Tibial nerve (tissue), 4 donors: ENCODE measurements at regions not wholly inside any gene's neighbourhood (a gene's known extent, or its start where the extent isn't known, plus 50 kb on each side); places are given as distances from the start of the nearest gene placed in this dataset.

Experiments
- DNase-seq, 2 donors: peaks; one replicate each; pipeline ENCODE4 v3.0.0-alpha.2; 2019; ENCODE audit warnings: low spot score in 2 of 2
- H3K27ac ChIP-seq, 4 donors: fragments of 200-600 bp; sonication (generic) in 3 of 4; one replicate each; pipeline ENCODE4 v1.5.1; 2017 to 2019; ENCODE audit warnings: mild to moderate bottlenecking in 1 of 4
- H3K27me3 ChIP-seq, 2 donors: fragments of 200-600 bp; sonication (generic) in 1 of 2; one replicate each; pipeline versions ENCODE4 v1.5.1 to v1.6.0; 2017 to 2019
- H3K36me3 ChIP-seq, 3 donors: fragments of 200-600 bp; sonication (generic); one replicate each; pipeline ENCODE4 v1.5.1; 2018 to 2019
- H3K4me1 ChIP-seq, 4 donors: fragments of 200-600 bp; sonication (generic) in 3 of 4; one replicate each; pipeline ENCODE4 v1.5.1; 2017 to 2019
- H3K4me3 ChIP-seq, 4 donors: fragments of 200-600 bp; sonication (generic) in 3 of 4; one replicate each; pipeline ENCODE4 v1.5.1; 2017 to 2019; ENCODE audit warnings: mild to moderate bottlenecking in 1 of 4, moderate library complexity in 1 of 4
- H3K9me3 ChIP-seq, 4 donors: fragments of 200-600 bp; sonication (generic) in 3 of 4; one replicate each; pipeline ENCODE4 v1.5.1; 2017 to 2019
- CTCF ChIP-seq, 5 experiments: fragments of 200-600 bp in 3 of 5; fragments of 450-650 bp in 2 of 5; sonication (generic) in 3 of 5; IDR thresholded peaks; one replicate each; pipeline ENCODE4 v1.5.1; 2016 to 2019; ENCODE audit warnings: antibody characterized with exemption in 5 of 5, mild to moderate bottlenecking in 3 of 5, moderate library complexity in 2 of 5
- EP300 ChIP-seq, 2 donors: sonication (generic); formaldehyde crosslinking; IDR thresholded peaks; one replicate each; pipeline ENCODE4 v1.6.1; 2017; ENCODE audit warnings: antibody characterized with exemption in 2 of 2, mild to moderate bottlenecking in 1 of 2
- POLR2A ChIP-seq, 2 donors: fragments of 450-650 bp; IDR thresholded peaks; one replicate each; pipeline ENCODE4 v1.6.1; 2017; ENCODE audit warnings: antibody characterized with exemption in 2 of 2, mild to moderate bottlenecking in 2 of 2, moderate library complexity in 2 of 2
- WGBS, 2 donors: methylation state at CpG; one replicate each; pipeline ENCODE4 v1.1.5; 2018; 5-methylcytosine and 5-hydroxymethylcytosine counted together

- H3K4me3 ChIP-seq = no peak overlapping the region
- H3K27me3 ChIP-seq = no peaks in the 10 kb centered on the region
- DNase-seq = no peak
- no peaks in the 10 kb centered on the region for H3K4me1 ChIP-seq
- no peaks in the 10 kb centered on the region for H3K9me3 ChIP-seq
- WGBS, 2 donors = 64 to 74% methylated on average over 2 of the region's 2 CpGs
- TF ChIP-seq CTCF (IDR thresholded peaks at IDR 0.05) (no peak), EP300 (IDR thresholded peaks at IDR 0.05) (no peak), POLR2A (IDR thresholded peaks at IDR 0.05) (no peak)
- H3K36me3 ChIP-seq = no peaks in the 10 kb centered on the region
- H3K27ac ChIP-seq = no peak overlapping the region
Observed at GRCh38 chr11:82009133-82009532, 724.5 kb downstream of the FAM181B start.

GRCh38 chr11:82007521-82007920 lies 726.1 kb downstream of the FAM181B start:
- H3K4me3 ChIP-seq = no peak overlapping the region
- DNase-seq = no peak
- H3K36me3 ChIP-seq = no peaks in the 10 kb centered on the region
- no peak for TF ChIP-seq EP300 (IDR thresholded peaks at IDR 0.05)
- no peak for TF ChIP-seq POLR2A (IDR thresholded peaks at IDR 0.05)
- TF ChIP-seq CTCF (IDR thresholded peaks at IDR 0.05) = no peak
- WGBS, 2 donors = 40 to 42% methylated on average over 6 of the region's 6 CpGs
- no peak overlapping the region for H3K27ac ChIP-seq
- H3K4me1 ChIP-seq = no peaks in the 10 kb centered on the region
- H3K27me3 ChIP-seq = no peaks in the 10 kb centered on the region
- no peaks in the 10 kb centered on the region for H3K9me3 ChIP-seq

- 86 to 87% methylated on average over 4 of the region's 4 CpGs for WGBS, 2 donors
- no peak for DNase-seq
- H3K4me1 ChIP-seq = no peaks in the 10 kb centered on the region
- no peaks in the 10 kb centered on the region for H3K9me3 ChIP-seq
- H3K27me3 ChIP-seq = no peaks in the 10 kb centered on the region
- no peaks in the 10 kb centered on the region for H3K36me3 ChIP-seq
- TF ChIP-seq EP300 (IDR thresholded peaks at IDR 0.05) = no peak
- TF ChIP-seq CTCF (IDR thresholded peaks at IDR 0.05) = no peak
- no peak for TF ChIP-seq POLR2A (IDR thresholded peaks at IDR 0.05)
- H3K4me3 ChIP-seq = no peak overlapping the region
- no peak overlapping the region for H3K27ac ChIP-seq
Observed at GRCh38 chr11:82004537-82005213, 729.0 kb downstream of the FAM181B start.

GRCh38 chr11:82003671-82004515 lies 729.8 kb downstream of the FAM181B start:
- no peaks in the 10 kb centered on the region for H3K9me3 ChIP-seq
- DNase-seq = no peak
- H3K27ac ChIP-seq = no peak overlapping the region
- H3K27me3 ChIP-seq = no peaks in the 10 kb centered on the region
- no peaks in the 10 kb centered on the region for H3K36me3 ChIP-seq
- H3K4me1 ChIP-seq = no peaks in the 10 kb centered on the region
- no peak overlapping the region for H3K4me3 ChIP-seq
- WGBS, 2 donors = 57 to 75% methylated on average over 7 of the region's 7 CpGs
- TF ChIP-seq CTCF (IDR thresholded peaks at IDR 0.05) (no peak), EP300 (IDR thresholded peaks at IDR 0.05) (no peak), POLR2A (IDR thresholded peaks at IDR 0.05) (no peak)

GRCh38 chr11:82003024-82003423 lies 730.6 kb downstream of the FAM181B start:
- Histone ChIP-seq H3K27ac (no peak overlapping the region), H3K4me1 (no peaks in the 10 kb centered on the region), H3K9me3 (no peaks in the 10 kb centered on the region), H3K36me3 (no peaks in the 10 kb centered on the region), H3K27me3 (no peaks in the 10 kb centered on the region), H3K4me3 (no peak overlapping the region)
- DNase-seq = no peak
- WGBS, 2 donors = 88 to 93% methylated on average over 8 of the region's 8 CpGs
- TF ChIP-seq CTCF (IDR thresholded peaks at IDR 0.05) (no peak), EP300 (IDR thresholded peaks at IDR 0.05) (no peak), POLR2A (IDR thresholded peaks at IDR 0.05) (no peak)
